Naive thymus-derived CD8-positive, alpha-beta T cell (primary cell): ENCODE measurements at regions not wholly inside any gene's neighbourhood (a gene's known extent, or its start where the extent isn't known, plus 50 kb on each side); places are given as distances from the start of the nearest gene placed in this dataset.
"Not testable (repeated sequence)": the region's sequence is repeated elsewhere in the genome, so short reads cannot be mapped to it uniquely, and the experiment has no call there.

Experiments used
- ATAC-seq, 2 donors: fragments of 150-1000 bp; cut with Tn5 transposase in 1 of 2; sonication (Bioruptor Pico), chemical (Tn5 transposase) in 1 of 2; 1 replicate in 1 of 2; 2 replicates in 1 of 2; pipeline ENCODE4 v1.10.0; 2021; ENCODE audit warnings: mild to moderate bottlenecking in 2 of 2, moderate library complexity in 2 of 2
- POLR2A ChIA-PET: fragments of 350-600 bp; sonication (Branson Sonifier 250); formaldehyde crosslinking; loops from one replicate; lab custom pipeline; 2021; ENCODE audit warnings: antibody characterized with exemption; lab: Charles Lee
- DNase-seq, 10 donors: peaks; one replicate each; pipeline versions ENCODE4 v3.0.0 to v3.0.0-alpha.2; 2020 to 2022
- H3K27ac Mint-ChIP-seq, 10 donors: one replicate each; pipeline ENCODE4 v1.8.0; 2020 to 2022; ENCODE audit warnings: mild to moderate bottlenecking in 10 of 10, mixed read lengths in 10 of 10, moderate library complexity in 4 of 10, inconsistent platforms in 1 of 10
- H3K27me3 Mint-ChIP-seq, 5 donors: one replicate each; pipeline ENCODE4 v1.8.0; 2021 to 2022; ENCODE audit warnings: mixed read lengths in 5 of 5
- H3K36me3 Mint-ChIP-seq, 3 donors: one replicate each; pipeline ENCODE4 v1.8.0; 2020 to 2022; ENCODE audit warnings: mixed read lengths in 3 of 3, mild to moderate bottlenecking in 2 of 3, inconsistent platforms in 1 of 3
- H3K4me1 Mint-ChIP-seq, 4 donors: one replicate each; pipeline ENCODE4 v1.8.0; 2021 to 2022; ENCODE audit warnings: mixed read lengths in 4 of 4
- H3K4me3 Mint-ChIP-seq, 10 donors: one replicate each; pipeline ENCODE4 v1.8.0; 2020 to 2022; ENCODE audit warnings: mild to moderate bottlenecking in 10 of 10, mixed read lengths in 10 of 10, moderate library complexity in 6 of 10, inconsistent platforms in 1 of 10
- H3K9me3 Mint-ChIP-seq, 9 donors: one replicate each; pipeline ENCODE4 v1.8.0; 2020 to 2022; ENCODE audit warnings: mixed read lengths in 9 of 9, mild to moderate bottlenecking in 3 of 9, inconsistent platforms in 1 of 9, moderate library complexity in 1 of 9

GRCh38 chr1:96565546-96565945 is 156.0 kb upstream of the PTBP2 start:
- no peak overlapping the region for H3K4me3 Mint-ChIP-seq
- ATAC-seq = no peak
- H3K27ac Mint-ChIP-seq = no peak overlapping the region
- H3K36me3 Mint-ChIP-seq = no peaks in the 10 kb centered on the region
- POLR2A ChIA-PET = no interaction called here
- H3K27me3 Mint-ChIP-seq = peaks cover 0 to 12% (median under 1%) of the 10 kb centered on the region in 5 donors
- peaks cover 0 to 5% (median 0%) of the 10 kb centered on the region in 9 donors for H3K9me3 Mint-ChIP-seq
- DNase-seq = no peak
- no peaks in the 10 kb centered on the region for H3K4me1 Mint-ChIP-seq

- no peak for ATAC-seq
- H3K9me3 Mint-ChIP-seq = peaks cover 0 to 4% (median 0%) of the 10 kb centered on the region in 9 donors
- H3K36me3 Mint-ChIP-seq = no peaks in the 10 kb centered on the region
- no peak for DNase-seq
- H3K27ac Mint-ChIP-seq = no peak overlapping the region
- no peak overlapping the region for H3K4me3 Mint-ChIP-seq
- peaks cover 2 to 12% (median 5%) of the 10 kb centered on the region in 5 donors for H3K27me3 Mint-ChIP-seq
- POLR2A ChIA-PET = no interaction called here
- no peaks in the 10 kb centered on the region for H3K4me1 Mint-ChIP-seq
Observed at GRCh38 chr1:96568639-96569038, 152.9 kb upstream of the PTBP2 start.

GRCh38 chr1:96569288-96569687 is 152.3 kb upstream of the PTBP2 start:
- DNase-seq (no peak), ATAC-seq (no peak)
- Mint-ChIP-seq H3K36me3 (no peaks in the 10 kb centered on the region), H3K4me1 (no peaks in the 10 kb centered on the region), H3K27me3 (peaks cover 2 to 17% (median 7%) of the 10 kb centered on the region in 5 donors), H3K9me3 (peaks cover 0 to 3% (median 0%) of the 10 kb centered on the region in 9 donors), H3K4me3 (no peak overlapping the region), H3K27ac (no peak overlapping the region)
- POLR2A ChIA-PET = no interaction called here

- Mint-ChIP-seq H3K36me3 (no peaks in the 10 kb centered on the region), H3K27me3 (peaks cover 0 to 28% (median 7%) of the 10 kb centered on the region in 5 donors), H3K9me3 (peaks cover 0 to 3% (median 0%) of the 10 kb centered on the region in 9 donors), H3K4me1 (no peaks in the 10 kb centered on the region), H3K4me3 (no peak overlapping the region), H3K27ac (no peak overlapping the region)
- POLR2A ChIA-PET = no interaction called here
- ATAC-seq (no peak), DNase-seq (no peak)
Observed at GRCh38 chr1:96579636-96580035, 141.9 kb upstream of the PTBP2 start.

- Mint-ChIP-seq H3K9me3 (peaks cover 0 to 4% (median 0%) of the 10 kb centered on the region in 9 donors), H3K36me3 (no peaks in the 10 kb centered on the region), H3K27ac (no peak overlapping the region), H3K4me1 (no peaks in the 10 kb centered on the region), H3K27me3 (peaks cover 0 to 18% (median 5%) of the 10 kb centered on the region in 5 donors), H3K4me3 (no peak overlapping the region)
- DNase-seq = no peak
- POLR2A ChIA-PET = no interaction called here
- ATAC-seq = no peak
Observed at GRCh38 chr1:96580920-96581319, 140.7 kb upstream of the PTBP2 start.

- Mint-ChIP-seq H3K27ac (no peak overlapping the region), H3K4me3 (no peak overlapping the region), H3K36me3 (no peaks in the 10 kb centered on the region), H3K4me1 (no peaks in the 10 kb centered on the region), H3K27me3 (peaks cover 0 to 18% (median 5%) of the 10 kb centered on the region in 5 donors), H3K9me3 (peaks cover 0 to 4% (median 0%) of the 10 kb centered on the region in 9 donors)
- DNase-seq (no peak), ATAC-seq (no peak)
- POLR2A ChIA-PET = no interaction called here
Observed at GRCh38 chr1:96581772-96582171, 139.8 kb upstream of the PTBP2 start.

GRCh38 chr1:96583903-96584302 is 137.7 kb upstream of the PTBP2 start:
- H3K27me3 Mint-ChIP-seq = peaks cover 0 to 15% (median 4%) of the 10 kb centered on the region in 5 donors

GRCh38 chr1:96587222-96587621 is 134.4 kb upstream of the PTBP2 start:
- no peak overlapping the region for H3K4me3 Mint-ChIP-seq
- H3K27ac Mint-ChIP-seq = no peak overlapping the region
- no peaks in the 10 kb centered on the region for H3K36me3 Mint-ChIP-seq
- POLR2A ChIA-PET = no interaction called here
- peaks cover 0 to 9% (median 4%) of the 10 kb centered on the region in 5 donors for H3K27me3 Mint-ChIP-seq
- no peak for DNase-seq
- no peak for ATAC-seq
- peaks cover 0 to 4% (median 0%) of the 10 kb centered on the region in 9 donors for H3K9me3 Mint-ChIP-seq
- H3K4me1 Mint-ChIP-seq = no peaks in the 10 kb centered on the region

More at GRCh38 chr1:96583903-96584302, 137.7 kb upstream of the PTBP2 start:
- no peak for ATAC-seq
- H3K27ac Mint-ChIP-seq = no peak overlapping the region
- H3K9me3 Mint-ChIP-seq = peaks cover 0 to 4% (median 0%) of the 10 kb centered on the region in 9 donors
- H3K36me3 Mint-ChIP-seq = no peaks in the 10 kb centered on the region
- no peak overlapping the region for H3K4me3 Mint-ChIP-seq
- POLR2A ChIA-PET = no interaction called here
- no peaks in the 10 kb centered on the region for H3K4me1 Mint-ChIP-seq
- no peak for DNase-seq

- H3K36me3 Mint-ChIP-seq = no peaks in the 10 kb centered on the region
- ATAC-seq (no peak), DNase-seq (no peak)
- H3K27me3 Mint-ChIP-seq = peaks cover 0 to 9% (median 4%) of the 10 kb centered on the region in 5 donors
- peaks cover 0 to 7% (median 2%) of the 10 kb centered on the region in 9 donors for H3K9me3 Mint-ChIP-seq
- no peak overlapping the region for H3K27ac Mint-ChIP-seq
- no peaks in the 10 kb centered on the region for H3K4me1 Mint-ChIP-seq
- no peak overlapping the region for H3K4me3 Mint-ChIP-seq
- POLR2A ChIA-PET = no interaction called here
Observed at GRCh38 chr1:96588416-96588995, 133.1 kb upstream of the PTBP2 start.

GRCh38 chr1:96595530-96595929 is 126.1 kb upstream of the PTBP2 start:
- H3K4me1 Mint-ChIP-seq, H3K4me3 Mint-ChIP-seq, POLR2A ChIA-PET, H3K27ac Mint-ChIP-seq, DNase-seq, H3K9me3 Mint-ChIP-seq, ATAC-seq, H3K36me3 Mint-ChIP-seq: not testable (repeated sequence)
- peaks cover 0 to 15% (median 3%) of the 10 kb centered on the region in 5 donors for H3K27me3 Mint-ChIP-seq

- no peaks in the 10 kb centered on the region for H3K36me3 Mint-ChIP-seq
- H3K9me3 Mint-ChIP-seq = peaks cover 0 to 7% (median 2%) of the 10 kb centered on the region in 9 donors
- H3K4me1 Mint-ChIP-seq = no peaks in the 10 kb centered on the region
- H3K27ac Mint-ChIP-seq = no peak overlapping the region
- no peak for DNase-seq
- POLR2A ChIA-PET = interaction anchor here (0.7 kb wide), 1 partner anchor 549 kb away, joined by 3 read pairs; no protein-coding TSS in a partner anchor
- no peak for ATAC-seq
- H3K27me3 Mint-ChIP-seq = peaks cover 0 to 15% (median 3%) of the 10 kb centered on the region in 5 donors
- no peak overlapping the region for H3K4me3 Mint-ChIP-seq
Observed at GRCh38 chr1:96596226-96596922, 125.2 kb upstream of the PTBP2 start.

- ATAC-seq (no peak), DNase-seq (no peak)
- Mint-ChIP-seq H3K9me3 (peaks cover 0 to 7% (median 2%) of the 10 kb centered on the region in 9 donors), H3K27ac (no peak overlapping the region), H3K36me3 (no peaks in the 10 kb centered on the region), H3K27me3 (peaks cover 0 to 19% (median 3%) of the 10 kb centered on the region in 5 donors), H3K4me1 (no peaks in the 10 kb centered on the region), H3K4me3 (no peak overlapping the region)
- POLR2A ChIA-PET = interaction anchor here (0.7 kb wide), 1 partner anchor 548 kb away, joined by 3 read pairs; no protein-coding TSS in a partner anchor
Observed at GRCh38 chr1:96597218-96597617, 124.4 kb upstream of the PTBP2 start.

GRCh38 chr1:96598416-96599168 is 123.0 kb upstream of the PTBP2 start:
- H3K4me1 Mint-ChIP-seq = no peaks in the 10 kb centered on the region
- POLR2A ChIA-PET = no interaction called here
- peaks cover 0 to 17% (median 3%) of the 10 kb centered on the region in 5 donors for H3K27me3 Mint-ChIP-seq
- no peak overlapping the region for H3K4me3 Mint-ChIP-seq
- no peak overlapping the region for H3K27ac Mint-ChIP-seq
- H3K9me3 Mint-ChIP-seq = peaks cover 0 to 3% (median 0%) of the 10 kb centered on the region in 9 donors
- DNase-seq = no peak
- no peaks in the 10 kb centered on the region for H3K36me3 Mint-ChIP-seq
- no peak for ATAC-seq
